ENCODE measurements at regions not wholly inside any gene's neighbourhood (a gene's known extent, or its start where the extent isn't known, plus 50 kb on each side); places are given as distances from the start of the nearest gene placed in this dataset.

DNA sequence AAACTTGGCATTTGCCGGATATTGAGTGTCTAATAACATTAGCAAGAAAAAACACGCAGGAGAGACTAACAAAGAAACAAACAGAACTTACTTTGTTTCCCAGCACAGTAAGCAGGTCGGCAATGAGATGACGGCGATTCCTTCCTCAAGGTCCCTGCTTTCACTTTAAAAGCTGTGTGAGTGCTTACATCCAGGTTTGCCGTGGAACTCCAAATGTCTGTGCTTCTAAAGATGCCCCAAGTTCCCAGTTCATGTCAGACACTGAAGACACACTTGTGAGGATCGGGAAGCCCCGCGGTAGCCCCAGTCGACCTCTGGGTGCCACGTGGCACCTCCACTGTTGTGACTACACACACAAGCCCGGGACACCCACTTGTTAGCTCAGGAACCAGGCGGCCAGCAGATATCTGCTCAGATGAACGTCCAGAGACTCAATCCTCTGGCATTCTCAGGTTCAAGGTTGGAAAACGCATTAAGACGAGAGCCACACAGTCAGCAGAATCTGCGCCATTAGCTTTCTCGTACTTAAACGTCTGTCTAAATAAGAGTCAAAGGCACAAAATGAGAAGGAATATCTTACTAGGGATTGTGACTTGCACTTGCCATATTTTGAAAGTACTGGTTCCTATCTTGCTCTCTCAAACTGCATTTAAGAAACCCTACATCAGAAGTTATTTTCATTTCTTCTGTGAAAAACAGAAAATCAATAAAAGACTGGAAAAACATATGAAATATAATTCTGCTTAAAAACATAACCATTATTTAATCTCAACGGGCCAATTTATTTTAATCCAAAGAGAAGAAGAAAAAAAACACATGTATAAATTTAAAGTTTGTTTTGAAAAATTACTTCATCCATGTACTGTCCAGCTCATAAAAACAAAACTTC is 207.6 kb upstream of the KLF14 start:
- peak overlapping the region; percentile 93 for H3K27ac ChIP-seq (ENCODE audit: low read depth, low read length)
- peaks cover 0 to 5% (median 0%) of the 10 kb centered on the region in 3 donors for H3K36me3 ChIP-seq (ENCODE audit: control insufficient read depth in 3 of 3, insufficient read depth in 3 of 3, low read length in 3 of 3)
- H3K27me3 ChIP-seq (ENCODE audit: control insufficient read depth in 3 of 3, insufficient read depth in 3 of 3, low read length in 3 of 3), result no peaks in the 10 kb centered on the region
- no peaks in the 10 kb centered on the region for H3K9me3 ChIP-seq (ENCODE audit: control insufficient read depth in 3 of 3, low read length in 3 of 3)
- peak overlapping the region; percentile 68 to 90 (median 84) for H3K9ac ChIP-seq (ENCODE audit: low read depth in 1 of 3, low read length in 3 of 3)
- peaks cover 21 to 66% (median 62%) of the 10 kb centered on the region in 3 donors for H3K4me1 ChIP-seq (ENCODE audit: control insufficient read depth in 3 of 3, insufficient read depth in 3 of 3, low read length in 3 of 3)
- H3K4me3 ChIP-seq (ENCODE audit: low read length in 3 of 3), result peak overlapping the region; percentile 70 to 87 (median 75)

DNA sequence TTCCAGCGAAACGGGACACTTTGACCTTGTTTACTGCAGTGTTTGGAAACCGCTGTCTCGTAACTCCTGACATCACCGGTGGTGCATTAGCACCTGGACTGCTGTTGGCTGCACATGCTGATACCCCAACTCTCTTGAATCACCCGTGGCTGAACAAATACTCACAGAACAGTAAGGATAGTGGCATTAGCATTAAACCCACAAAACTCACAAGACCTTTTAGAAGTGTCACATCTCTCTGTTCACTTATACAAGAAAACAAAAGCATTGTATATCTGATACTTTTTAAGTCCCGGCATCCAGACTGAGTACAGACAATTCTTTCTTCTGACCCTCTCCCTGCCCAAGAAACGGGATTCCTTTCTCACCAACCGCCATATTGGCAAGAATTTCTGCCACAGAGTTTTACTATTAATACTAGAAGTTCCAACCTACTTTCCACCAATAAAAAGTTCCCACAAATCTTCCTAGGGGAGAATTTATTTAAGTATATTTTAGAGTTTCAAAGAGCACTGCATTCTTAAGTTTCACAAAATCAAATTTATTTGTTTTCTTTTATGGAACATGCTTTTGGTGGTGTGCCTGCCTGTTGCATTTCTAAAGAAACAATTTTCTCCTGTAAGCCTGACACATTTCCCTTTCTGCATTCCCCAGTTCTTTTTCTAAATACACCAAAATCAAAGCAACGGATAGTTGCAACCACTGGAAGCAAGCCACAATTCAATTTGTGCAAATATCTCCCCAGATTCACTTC is 208.4 kb upstream of the KLF14 start:
- Histone ChIP-seq H3K27me3 (ENCODE audit: control insufficient read depth in 3 of 3, insufficient read depth in 3 of 3, low read length in 3 of 3) (no peaks in the 10 kb centered on the region), H3K27ac (ENCODE audit: low read depth, low read length) (peak overlapping the region; percentile 93), H3K9me3 (ENCODE audit: control insufficient read depth in 3 of 3, low read length in 3 of 3) (no peaks in the 10 kb centered on the region), H3K36me3 (ENCODE audit: control insufficient read depth in 3 of 3, insufficient read depth in 3 of 3, low read length in 3 of 3) (peaks cover 0 to 3% (median 0%) of the 10 kb centered on the region in 3 donors), H3K4me1 (ENCODE audit: control insufficient read depth in 3 of 3, insufficient read depth in 3 of 3, low read length in 3 of 3) (peaks cover 14 to 61% (median 55%) of the 10 kb centered on the region in 3 donors), H3K4me3 (ENCODE audit: low read length in 3 of 3) (peak overlapping the region; percentile 49 to 87 (median 75)), H3K9ac (ENCODE audit: low read depth in 1 of 3, low read length in 3 of 3) (peak overlapping the region; percentile 68 to 90 (median 84))

DNA sequence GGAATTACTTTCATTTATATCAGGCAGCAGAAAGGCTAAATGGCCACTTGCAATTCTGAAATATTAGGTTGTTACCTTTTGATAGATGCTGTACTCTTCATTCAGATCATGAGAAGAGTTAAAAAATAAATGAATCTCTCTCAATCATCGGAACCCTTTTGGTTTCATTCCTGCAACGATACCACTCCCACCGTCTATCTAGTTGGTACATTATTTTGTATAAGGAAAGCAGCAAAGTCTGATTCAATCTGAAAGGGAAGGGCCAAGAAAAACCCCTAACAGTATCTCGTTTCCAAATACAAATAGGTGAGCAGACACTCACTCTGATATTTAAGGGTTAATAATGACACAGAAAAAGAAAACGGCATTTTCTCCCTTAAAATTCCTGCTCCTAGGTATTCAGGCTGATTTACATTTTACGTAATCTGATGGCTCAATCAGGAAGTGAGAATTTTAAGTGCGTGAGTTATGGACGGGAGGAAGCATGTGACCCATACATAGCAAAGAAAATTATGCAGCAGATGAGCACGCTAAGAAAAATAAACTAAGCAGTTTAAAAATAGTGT is 209.4 kb upstream of the KLF14 start:
- H3K4me1 ChIP-seq (ENCODE audit: control insufficient read depth in 3 of 3, insufficient read depth in 3 of 3, low read length in 3 of 3), result peaks cover 14 to 54% (median 53%) of the 10 kb centered on the region in 3 donors
- no peaks in the 10 kb centered on the region for H3K27me3 ChIP-seq (ENCODE audit: control insufficient read depth in 3 of 3, insufficient read depth in 3 of 3, low read length in 3 of 3)
- no peaks in the 10 kb centered on the region for H3K9me3 ChIP-seq (ENCODE audit: control insufficient read depth in 3 of 3, low read length in 3 of 3)
- peaks cover 0 to 6% (median 0%) of the 10 kb centered on the region in 3 donors for H3K36me3 ChIP-seq (ENCODE audit: control insufficient read depth in 3 of 3, insufficient read depth in 3 of 3, low read length in 3 of 3)
- peak overlapping the region; percentile 14 to 90 (median 68) for H3K9ac ChIP-seq (ENCODE audit: low read depth in 1 of 3, low read length in 3 of 3)
- H3K4me3 ChIP-seq (ENCODE audit: low read length in 3 of 3), result peak overlapping the region; percentile 7 to 40 (median 23)
- peak overlapping the region; percentile 93 for H3K27ac ChIP-seq (ENCODE audit: low read depth, low read length)

DNA sequence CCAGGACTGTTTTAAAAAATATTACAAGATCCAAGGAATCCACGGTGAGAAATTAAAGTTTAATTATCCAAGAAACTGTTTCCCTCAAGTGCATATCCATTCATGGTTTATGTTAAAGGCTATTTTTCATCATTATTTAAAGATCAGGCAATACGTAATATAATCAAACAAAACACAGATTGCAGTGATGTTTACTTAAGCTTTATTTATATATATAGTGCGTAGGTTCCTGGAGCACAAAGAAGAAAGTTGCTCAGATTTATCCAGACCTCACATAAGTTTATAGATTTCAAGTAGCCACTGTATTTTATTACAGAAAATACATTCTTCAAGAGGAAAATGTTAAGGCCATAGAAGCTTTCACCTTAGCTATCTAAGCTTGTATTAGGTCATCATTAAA is 210.0 kb upstream of the KLF14 start:
- Histone ChIP-seq H3K27me3 (ENCODE audit: control insufficient read depth in 3 of 3, insufficient read depth in 3 of 3, low read length in 3 of 3) (no peaks in the 10 kb centered on the region), H3K4me1 (ENCODE audit: control insufficient read depth in 3 of 3, insufficient read depth in 3 of 3, low read length in 3 of 3) (peaks cover 16 to 54% (median 50%) of the 10 kb centered on the region in 3 donors), H3K36me3 (ENCODE audit: control insufficient read depth in 3 of 3, insufficient read depth in 3 of 3, low read length in 3 of 3) (peaks cover 0 to 6% (median 0%) of the 10 kb centered on the region in 3 donors), H3K27ac (ENCODE audit: low read depth, low read length) (peak overlapping the region; percentile 93), H3K4me3 (ENCODE audit: low read length in 3 of 3) (no peak overlapping the region), H3K9ac (ENCODE audit: low read depth in 1 of 3, low read length in 3 of 3) (peak overlapping the region; percentile 14 to 90 (median 68)), H3K9me3 (ENCODE audit: control insufficient read depth in 3 of 3, low read length in 3 of 3) (no peaks in the 10 kb centered on the region)

DNA sequence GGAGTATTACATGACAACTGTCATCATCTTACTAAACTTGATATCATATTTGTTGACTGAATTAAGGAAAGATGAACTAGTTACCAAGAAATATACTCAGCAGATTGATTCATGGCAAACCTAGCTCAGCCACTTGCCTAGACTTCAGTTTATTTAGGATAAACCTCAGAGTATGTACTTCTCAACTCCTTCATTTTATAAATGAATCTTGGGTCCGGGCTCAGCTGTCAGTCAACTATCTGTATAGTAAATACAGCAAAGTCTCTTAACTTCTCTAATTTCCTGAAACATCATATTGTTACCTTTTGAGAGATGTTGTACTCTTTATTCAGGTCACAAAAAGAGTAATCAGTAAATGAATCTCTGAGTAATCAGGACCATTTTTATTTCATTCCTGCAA is 211.0 kb upstream of the KLF14 start:
- H3K27ac ChIP-seq (ENCODE audit: low read depth, low read length), result peak overlapping the region; percentile 48

DNA sequence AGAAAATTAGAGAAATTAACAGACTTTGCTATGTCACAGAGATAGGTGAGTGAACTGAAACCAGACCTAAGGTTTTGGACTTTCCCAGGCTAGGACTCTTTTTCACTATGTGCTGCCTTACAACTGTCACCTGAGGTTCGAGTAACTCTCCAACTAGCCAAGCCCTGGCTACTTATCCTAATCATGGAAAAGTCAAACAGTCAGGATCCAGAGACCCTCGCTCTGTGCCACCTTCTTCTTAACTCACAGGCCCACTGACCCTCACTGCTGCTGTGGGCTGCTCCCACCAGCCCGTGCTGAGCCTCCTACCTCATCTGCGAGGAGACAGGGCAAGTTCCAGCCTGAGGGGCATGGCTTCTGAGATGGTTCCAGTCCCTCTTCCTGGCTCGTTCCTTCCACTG is 211.4 kb upstream of the KLF14 start:
- H3K9me3 ChIP-seq (ENCODE audit: control insufficient read depth in 3 of 3, low read length in 3 of 3), result no peaks in the 10 kb centered on the region
- peak overlapping the region; percentile 48 for H3K27ac ChIP-seq (ENCODE audit: low read depth, low read length)

More for the DNA sequence above, 211.0 kb upstream of the KLF14 start:
- H3K4me1 ChIP-seq (ENCODE audit: control insufficient read depth in 3 of 3, insufficient read depth in 3 of 3, low read length in 3 of 3), result peaks cover 17 to 46% (median 42%) of the 10 kb centered on the region in 3 donors
- peaks cover 0 to 6% (median 0%) of the 10 kb centered on the region in 3 donors for H3K36me3 ChIP-seq (ENCODE audit: control insufficient read depth in 3 of 3, insufficient read depth in 3 of 3, low read length in 3 of 3)
- H3K27me3 ChIP-seq (ENCODE audit: control insufficient read depth in 3 of 3, insufficient read depth in 3 of 3, low read length in 3 of 3), result no peaks in the 10 kb centered on the region
- H3K9ac ChIP-seq (ENCODE audit: low read depth in 1 of 3, low read length in 3 of 3), result peak overlapping the region in 2 of 3 donors; percentile 1 to 58
- H3K4me3 ChIP-seq (ENCODE audit: low read length in 3 of 3), result no peak overlapping the region
- H3K9me3 ChIP-seq (ENCODE audit: control insufficient read depth in 3 of 3, low read length in 3 of 3), result no peaks in the 10 kb centered on the region

DNA sequence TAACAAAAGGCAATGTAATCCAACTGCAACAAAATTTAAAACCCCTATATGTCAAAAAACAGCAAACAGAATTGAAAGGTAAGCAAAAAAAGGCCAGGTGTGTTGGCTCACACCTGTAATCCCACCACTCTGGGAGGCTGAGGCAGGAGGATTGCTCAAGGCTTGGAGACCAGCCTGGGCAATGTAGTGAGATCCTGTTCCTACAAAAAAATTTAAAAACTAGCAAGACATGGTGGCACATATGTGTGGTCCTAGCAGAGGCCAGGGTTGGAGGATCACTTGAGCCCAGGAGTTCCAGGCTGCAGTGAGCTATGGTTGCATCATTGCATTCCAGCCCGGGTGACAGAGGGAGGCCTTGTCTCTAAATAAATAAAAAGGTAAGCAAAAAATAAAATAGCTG is 212.1 kb upstream of the KLF14 start:
- H3K4me1 ChIP-seq (ENCODE audit: control insufficient read depth in 3 of 3, insufficient read depth in 3 of 3, low read length in 3 of 3), result peaks cover 17 to 43% (median 40%) of the 10 kb centered on the region in 3 donors
- no peak overlapping the region for H3K4me3 ChIP-seq (ENCODE audit: low read length in 3 of 3)
- peak overlapping the region; percentile 48 for H3K27ac ChIP-seq (ENCODE audit: low read depth, low read length)
- H3K9me3 ChIP-seq (ENCODE audit: control insufficient read depth in 3 of 3, low read length in 3 of 3), result no peaks in the 10 kb centered on the region
- no peaks in the 10 kb centered on the region for H3K27me3 ChIP-seq (ENCODE audit: control insufficient read depth in 3 of 3, insufficient read depth in 3 of 3, low read length in 3 of 3)
- no peak overlapping the region for H3K9ac ChIP-seq (ENCODE audit: low read depth in 1 of 3, low read length in 3 of 3)
- peaks cover 0 to 10% (median 5%) of the 10 kb centered on the region in 3 donors for H3K36me3 ChIP-seq (ENCODE audit: control insufficient read depth in 3 of 3, insufficient read depth in 3 of 3, low read length in 3 of 3)

More for the DNA sequence above, 211.4 kb upstream of the KLF14 start:
- Histone ChIP-seq H3K27me3 (ENCODE audit: control insufficient read depth in 3 of 3, insufficient read depth in 3 of 3, low read length in 3 of 3) (no peaks in the 10 kb centered on the region), H3K4me1 (ENCODE audit: control insufficient read depth in 3 of 3, insufficient read depth in 3 of 3, low read length in 3 of 3) (peaks cover 17 to 42% (median 42%) of the 10 kb centered on the region in 3 donors), H3K4me3 (ENCODE audit: low read length in 3 of 3) (no peak overlapping the region), H3K36me3 (ENCODE audit: control insufficient read depth in 3 of 3, insufficient read depth in 3 of 3, low read length in 3 of 3) (peaks cover 0 to 6% (median 0%) of the 10 kb centered on the region in 3 donors), H3K9ac (ENCODE audit: low read depth in 1 of 3, low read length in 3 of 3) (peak overlapping the region in 2 of 3 donors; percentile 12 to 58)

DNA sequence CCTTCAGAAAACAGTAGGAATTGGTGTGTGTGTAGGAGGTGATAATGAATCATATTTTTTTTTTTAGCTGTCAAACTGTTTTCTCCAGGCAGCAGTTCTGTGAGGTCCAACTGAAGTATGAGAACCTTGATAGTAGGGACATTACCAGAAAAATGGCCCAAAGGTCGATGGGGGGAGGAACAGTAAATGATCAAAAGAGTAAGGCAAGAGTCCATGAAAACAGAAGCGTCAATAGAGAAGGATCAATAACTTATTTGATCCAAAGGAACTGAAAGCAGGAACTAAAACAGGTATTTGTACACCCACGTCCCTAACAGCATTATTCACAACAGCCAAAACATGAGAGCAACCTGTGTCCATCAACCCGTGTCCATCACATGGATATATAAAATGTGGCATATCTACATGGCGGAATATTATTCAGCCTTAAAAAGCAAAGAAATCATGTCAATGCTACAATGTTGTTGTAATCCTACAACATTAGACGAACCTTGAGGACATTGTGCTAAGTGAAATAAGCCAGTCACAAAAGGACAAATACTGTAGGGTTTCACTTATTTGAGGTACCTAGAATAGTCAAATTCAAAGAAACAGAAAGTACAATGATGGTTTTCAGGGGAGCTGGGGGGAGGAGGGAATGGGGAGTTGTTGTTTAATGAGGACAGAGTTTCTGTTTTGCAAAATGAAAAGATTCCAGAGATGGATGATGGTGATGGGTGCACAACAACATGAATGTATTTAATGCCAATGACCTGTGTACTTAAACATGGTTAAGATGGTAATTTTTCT is 214.0 kb upstream of the KLF14 start:
- Histone ChIP-seq H3K4me1 (ENCODE audit: control insufficient read depth in 3 of 3, insufficient read depth in 3 of 3, low read length in 3 of 3) (peaks cover 17 to 37% (median 32%) of the 10 kb centered on the region in 3 donors), H3K36me3 (ENCODE audit: control insufficient read depth in 3 of 3, insufficient read depth in 3 of 3, low read length in 3 of 3) (peaks cover 0 to 14% (median 11%) of the 10 kb centered on the region in 3 donors), H3K9ac (ENCODE audit: low read depth in 1 of 3, low read length in 3 of 3) (no peak overlapping the region), H3K9me3 (ENCODE audit: control insufficient read depth in 3 of 3, low read length in 3 of 3) (no peaks in the 10 kb centered on the region), H3K27ac (ENCODE audit: low read depth, low read length) (no peak overlapping the region), H3K27me3 (ENCODE audit: control insufficient read depth in 3 of 3, insufficient read depth in 3 of 3, low read length in 3 of 3) (no peaks in the 10 kb centered on the region), H3K4me3 (ENCODE audit: low read length in 3 of 3) (no peak overlapping the region)

DNA sequence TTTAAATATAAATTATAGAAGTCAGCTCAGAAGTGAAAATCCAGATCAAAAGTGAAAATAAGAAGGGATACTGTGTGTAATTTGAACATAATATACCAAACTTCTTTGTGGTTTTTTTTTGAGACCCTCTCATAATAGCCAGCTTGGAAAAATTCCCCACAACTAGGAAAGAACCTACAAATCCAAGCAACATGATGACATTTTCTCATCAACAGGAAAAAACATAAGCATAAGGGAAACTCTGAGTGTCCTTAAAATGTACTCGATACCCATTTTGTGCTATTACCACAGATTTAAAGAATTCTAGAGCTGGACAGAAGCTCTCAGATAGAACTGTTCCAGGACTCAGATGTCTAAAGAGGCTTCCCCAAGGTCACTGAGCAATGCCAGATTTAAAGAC is 214.8 kb upstream of the KLF14 start:
- Histone ChIP-seq H3K27ac (ENCODE audit: low read depth, low read length) (no peak overlapping the region), H3K4me3 (ENCODE audit: low read length in 3 of 3) (no peak overlapping the region), H3K4me1 (ENCODE audit: control insufficient read depth in 3 of 3, insufficient read depth in 3 of 3, low read length in 3 of 3) (peaks cover 14 to 29% (median 24%) of the 10 kb centered on the region in 3 donors)

More for the DNA sequence above, 214.8 kb upstream of the KLF14 start:
- Histone ChIP-seq H3K9me3 (ENCODE audit: control insufficient read depth in 3 of 3, low read length in 3 of 3) (no peaks in the 10 kb centered on the region), H3K27me3 (ENCODE audit: control insufficient read depth in 3 of 3, insufficient read depth in 3 of 3, low read length in 3 of 3) (no peaks in the 10 kb centered on the region), H3K9ac (ENCODE audit: low read depth in 1 of 3, low read length in 3 of 3) (no peak overlapping the region), H3K36me3 (ENCODE audit: control insufficient read depth in 3 of 3, insufficient read depth in 3 of 3, low read length in 3 of 3) (peaks cover 0 to 14% (median 11%) of the 10 kb centered on the region in 3 donors)
